IMR-90 (cell line): ENCODE measurements at regions not wholly inside any gene's neighbourhood (a gene's known extent, or its start where the extent isn't known, plus 50 kb on each side); places are given as distances from the start of the nearest gene placed in this dataset.

ENCODE experiments used
- ATAC-seq: fragments of 200-7000 bp; cut with Tn5 transposase; 2 replicates; pipeline ENCODE4 v1.9.1; 2020; ENCODE audit warnings: low read depth, mild to moderate bottlenecking, moderate library complexity
- BruUV-seq: library from RNA; stranded (reverse); fragments of 400-500 nt; replicated peaks from 2 replicates; lab custom pipeline; 2021; lab: Mats Ljungman, UMichigan
- CTCF ChIA-PET: fragments of 300-600 bp; formaldehyde crosslinking; extraction: SDS; loops from one replicate; lab custom pipeline; 2021; ENCODE audit warnings: antibody characterized with exemption; lab: Yijun Ruan, JAX
- POLR2A ChIA-PET: fragments of 300-600 bp; sonication (Branson Sonifier 250); formaldehyde crosslinking; loops from one replicate; lab custom pipeline; 2022; ENCODE audit warnings: antibody characterized with exemption; ENCODE audit not compliant: unreplicated experiment; lab: Charles Lee
- DNase-seq: peaks from one replicate; pipeline ENCODE4 v3.0.0; 2013
- H2AFZ ChIP-seq: replicated peaks from 2 replicates; pipeline ENCODE3; 2013; ENCODE audit warnings: low read length, mild to moderate bottlenecking; ENCODE audit not compliant: poor library complexity
- H2AK5ac ChIP-seq: 2 replicates; pipeline ENCODE4 v1.6.1; 2013; ENCODE audit warnings: low read depth, low read length, inconsistent platforms
- H2AK9ac ChIP-seq: replicated peaks from 2 replicates; pipeline ENCODE3; 2013; ENCODE audit warnings: mild to moderate bottlenecking, low read depth, low read length, moderate library complexity; ENCODE audit not compliant: poor library complexity
- H2BK120ac ChIP-seq: 2 replicates; pipeline ENCODE4 v1.6.1; 2013; ENCODE audit warnings: low read depth, low read length, inconsistent platforms
- H2BK15ac ChIP-seq: 3 replicates; pipeline ENCODE4 v1.6.1; 2013; ENCODE audit warnings: low read depth, low read length, inconsistent platforms
- H2BK20ac ChIP-seq: 2 replicates; pipeline ENCODE4 v1.6.1; 2013; ENCODE audit warnings: low read depth, mild to moderate bottlenecking, inconsistent platforms, low read length, moderate library complexity
- H2BK5ac ChIP-seq: 2 replicates; pipeline ENCODE4 v1.6.1; 2013; ENCODE audit warnings: mild to moderate bottlenecking, low read depth, low read length, inconsistent platforms; ENCODE audit not compliant: poor library complexity, severe bottlenecking
- H3K14ac ChIP-seq: replicated peaks from 2 replicates; pipeline ENCODE4 v1.6.1; 2013; ENCODE audit warnings: low read depth, low read length, inconsistent platforms
- H3K18ac ChIP-seq: 2 replicates; pipeline ENCODE4 v1.6.1; 2013; ENCODE audit warnings: low read depth, low read length, control low read depth
- H3K23ac ChIP-seq: 2 replicates; pipeline ENCODE4 v1.6.1; 2013; ENCODE audit warnings: low read depth, low read length, inconsistent platforms
- H3K27ac ChIP-seq: 2 replicates; pipeline ENCODE4 v1.5.1; 2013; ENCODE audit warnings: mild to moderate bottlenecking, control low read depth, low read length; ENCODE audit not compliant: insufficient read depth
- H3K27me3 ChIP-seq: 2 replicates; pipeline ENCODE4 v1.6.1; 2013; ENCODE audit warnings: low read length; ENCODE audit not compliant: control insufficient read depth, insufficient read depth
- H3K36me3 ChIP-seq: 2 replicates; pipeline ENCODE4 v1.6.1; 2013; ENCODE audit warnings: low read length, mixed read lengths; ENCODE audit not compliant: control insufficient read depth, insufficient read depth
- H3K4ac ChIP-seq: 2 replicates; pipeline ENCODE4 v1.6.1; 2013; ENCODE audit warnings: low read depth, low read length, inconsistent platforms
- H3K4me1 ChIP-seq: 2 replicates; pipeline ENCODE4 v1.6.1; 2013; ENCODE audit warnings: low read length, mixed read lengths; ENCODE audit not compliant: control insufficient read depth, insufficient read depth
- H3K4me2 ChIP-seq: 2 replicates; pipeline ENCODE4 v1.6.1; 2013; ENCODE audit warnings: low read depth, mild to moderate bottlenecking, control low read depth, low read length, moderate library complexity
- H3K4me3 ChIP-seq: 2 replicates; pipeline ENCODE4 v1.5.1; 2013; ENCODE audit warnings: low read depth, mild to moderate bottlenecking, control low read depth, low read length, moderate library complexity; ENCODE audit not compliant: insufficient read depth
- H3K56ac ChIP-seq: 2 replicates; pipeline ENCODE4 v1.6.1; 2013; ENCODE audit warnings: low read length, inconsistent platforms; ENCODE audit not compliant: insufficient read depth; ENCODE audit errors: extremely low read depth
- H3K79me1 ChIP-seq, 2 experiments: 2 replicates each; pipeline ENCODE4 v1.6.1; 2013; ENCODE audit warnings: low read length in 2 of 2, inconsistent platforms in 1 of 2, low read depth in 1 of 2
- H3K9ac ChIP-seq: 2 replicates; pipeline ENCODE4 v1.6.1; 2013; ENCODE audit warnings: low read depth, low read length, control low read depth
- H3K9me1 ChIP-seq: 2 replicates; pipeline ENCODE4 v1.6.1; 2013; ENCODE audit warnings: low read length, inconsistent platforms; ENCODE audit not compliant: insufficient read depth
- H3K9me3 ChIP-seq: 2 replicates; pipeline ENCODE4 v1.6.1; 2013; ENCODE audit warnings: low read length; ENCODE audit not compliant: control insufficient read depth, insufficient read depth
- H4K20me1 ChIP-seq: 2 replicates; pipeline ENCODE4 v1.6.1; 2013; ENCODE audit warnings: low read length, inconsistent platforms; ENCODE audit not compliant: insufficient read depth
- H4K5ac ChIP-seq: 2 replicates; pipeline ENCODE4 v1.6.1; 2013; ENCODE audit warnings: mild to moderate bottlenecking, low read depth, low read length, control low read depth
- H4K8ac ChIP-seq, 2 experiments: 2 replicates each; pipeline ENCODE4 v1.6.1; 2013; ENCODE audit warnings: low read depth in 2 of 2, low read length in 2 of 2, control low read depth in 1 of 2, inconsistent platforms in 1 of 2
- H4K91ac ChIP-seq: 2 replicates; pipeline ENCODE4 v1.6.1; 2013; ENCODE audit warnings: low read depth, low read length, inconsistent platforms; ENCODE audit not compliant: insufficient read depth
- CEBPB ChIP-seq: IDR thresholded peaks from 2 replicates; pipeline ENCODE4 v1.6.1; 2012; ENCODE audit warnings: low read depth, low read length, improper control_type of control experiment
- CHD1 ChIP-seq: IDR thresholded peaks from 2 replicates; pipeline ENCODE4 v1.6.1; 2012; ENCODE audit warnings: low read depth, low read length, improper control_type of control experiment
- FOS ChIP-seq: fragments of 150-350 bp; IDR thresholded peaks from 2 replicates; pipeline ENCODE4 v1.6.1; 2016; ENCODE audit warnings: low read depth, low read length
- MAFK ChIP-seq: IDR thresholded peaks from 2 replicates; pipeline ENCODE4 v1.6.1; 2012; ENCODE audit warnings: low read depth, low read length, improper control_type of control experiment
- MAZ ChIP-seq: IDR thresholded peaks from 2 replicates; pipeline ENCODE4 v1.6.1; 2012; ENCODE audit warnings: low read depth, mild to moderate bottlenecking, low read length, improper control_type of control experiment, moderate library complexity, borderline replicate concordance
- MXI1 ChIP-seq: IDR thresholded peaks from 2 replicates; pipeline ENCODE4 v1.6.1; 2012; ENCODE audit warnings: low read depth, mild to moderate bottlenecking, low read length, moderate library complexity, borderline replicate concordance
- NFE2L2 ChIP-seq: fragments of 150-350 bp; IDR thresholded peaks from 2 replicates; pipeline ENCODE4 v1.6.1; 2016; ENCODE audit warnings: low read depth, mild to moderate bottlenecking, low read length
- POLR2A ChIP-seq: IDR thresholded peaks from 2 replicates; pipeline ENCODE4 v1.6.1; 2012; ENCODE audit warnings: mild to moderate bottlenecking, low read depth, low read length
- RCOR1 ChIP-seq: IDR thresholded peaks from 2 replicates; pipeline ENCODE4 v1.6.1; 2012; ENCODE audit warnings: mild to moderate bottlenecking, low read length, improper control_type of control experiment; ENCODE audit not compliant: insufficient replicate concordance
- RFX5 ChIP-seq: IDR thresholded peaks from 2 replicates; pipeline ENCODE4 v1.8.0; 2012; ENCODE audit warnings: low read depth, mild to moderate bottlenecking, low read length, moderate library complexity
- SMC3 ChIP-seq: fragments of 150-350 bp; IDR thresholded peaks from 2 replicates; pipeline ENCODE4 v1.6.1; 2016; ENCODE audit warnings: low read depth, mild to moderate bottlenecking, antibody characterized with exemption, low read length, moderate library complexity
- USF2 ChIP-seq: fragments of 150-350 bp; IDR thresholded peaks from 2 replicates; pipeline ENCODE4 v1.6.1; 2017; ENCODE audit warnings: mild to moderate bottlenecking, antibody characterized with exemption, low read length, low read depth
- WGBS, 2 experiments: methylation state at CpG; one replicate each; pipeline versions ENCODE4 v1.1.5 to v1.1.7; 2013; ENCODE audit warnings: missing lambda C conversion rate in 2 of 2; ENCODE audit not compliant: insufficient read length in 1 of 2; ENCODE audit errors: extremely low coverage in 2 of 2; 5-methylcytosine and 5-hydroxymethylcytosine counted together
- dilution Hi-C: fragments of 300-500 bp; cut with HindIII; formaldehyde crosslinking; loops from one replicate; pipeline ENCODE4 v1.14.3; 2018; ENCODE audit warnings: low sequenced_read_pairs; ENCODE audit not compliant: unreplicated experiment
- in situ Hi-C: fragments of 300-500 bp; cut with MboI; formaldehyde crosslinking; loops from 3 replicates; pipeline ENCODE4 v1.14.3; 2019; ENCODE audit warnings: low sequenced_read_pairs, inconsistent platforms, mixed read lengths
- intact Hi-C: fragments of 100-400 bp; cut with micrococcal nuclease; formaldehyde crosslinking; loops from 2 replicates; pipeline ENCODE4 v1.10.0; 2022
- TF ChIP-seq, protein P1 (sequence below): conservative IDR thresholded peaks from 2 replicates; pipeline ENCODE4 v1.5.1; 2012; ENCODE audit warnings: mild to moderate bottlenecking, low read depth, low read length, improper control_type of control experiment

GRCh38 chr3:94310341-94311135 lies 247.7 kb downstream of the NSUN3 start:
- CTCF ChIA-PET: no interaction called here
- no peak for TF ChIP-seq MXI1
- TF ChIP-seq RCOR1: no peak
- no peak for TF ChIP-seq RFX5
- TF ChIP-seq SMC3: no peak
- TF ChIP-seq, protein P1, sequence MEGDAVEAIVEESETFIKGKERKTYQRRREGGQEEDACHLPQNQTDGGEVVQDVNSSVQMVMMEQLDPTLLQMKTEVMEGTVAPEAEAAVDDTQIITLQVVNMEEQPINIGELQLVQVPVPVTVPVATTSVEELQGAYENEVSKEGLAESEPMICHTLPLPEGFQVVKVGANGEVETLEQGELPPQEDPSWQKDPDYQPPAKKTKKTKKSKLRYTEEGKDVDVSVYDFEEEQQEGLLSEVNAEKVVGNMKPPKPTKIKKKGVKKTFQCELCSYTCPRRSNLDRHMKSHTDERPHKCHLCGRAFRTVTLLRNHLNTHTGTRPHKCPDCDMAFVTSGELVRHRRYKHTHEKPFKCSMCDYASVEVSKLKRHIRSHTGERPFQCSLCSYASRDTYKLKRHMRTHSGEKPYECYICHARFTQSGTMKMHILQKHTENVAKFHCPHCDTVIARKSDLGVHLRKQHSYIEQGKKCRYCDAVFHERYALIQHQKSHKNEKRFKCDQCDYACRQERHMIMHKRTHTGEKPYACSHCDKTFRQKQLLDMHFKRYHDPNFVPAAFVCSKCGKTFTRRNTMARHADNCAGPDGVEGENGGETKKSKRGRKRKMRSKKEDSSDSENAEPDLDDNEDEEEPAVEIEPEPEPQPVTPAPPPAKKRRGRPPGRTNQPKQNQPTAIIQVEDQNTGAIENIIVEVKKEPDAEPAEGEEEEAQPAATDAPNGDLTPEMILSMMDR: no peak
- TF ChIP-seq FOS: no peak
- TF ChIP-seq POLR2A: no peak
- TF ChIP-seq CEBPB: no peak
- no peak for TF ChIP-seq NFE2L2
- TF ChIP-seq MAZ: no peak
- TF ChIP-seq USF2: no peak
- no peak for TF ChIP-seq MAFK
- no peak for TF ChIP-seq CHD1
- Histone ChIP-seq H3K4me3 (no peak overlapping the region), H3K14ac (no peak overlapping the region), H3K56ac (no peak overlapping the region), H2BK20ac (no peak overlapping the region), H4K5ac (no peak overlapping the region), H3K9ac (no peak overlapping the region), H3K18ac (no peak overlapping the region), H2AFZ (no peak overlapping the region), H3K4me2 (no peak overlapping the region), H3K36me3 (no peaks in the 10 kb centered on the region), H3K4me1 (no peaks in the 10 kb centered on the region), H3K4ac (no peak overlapping the region), H4K20me1 (no peaks in the 10 kb centered on the region), H3K9me1 (no peaks in the 10 kb centered on the region), H3K27ac (no peak overlapping the region), H3K23ac (no peak overlapping the region), H2BK15ac (no peak overlapping the region), H4K91ac (no peak overlapping the region), H2BK120ac (no peak overlapping the region), H3K79me1 (no peaks in the 10 kb centered on the region), H2BK5ac (no peak overlapping the region), H2AK9ac (no peak overlapping the region), H2AK5ac (no peak overlapping the region), H3K27me3 (no peaks in the 10 kb centered on the region; the same call in 1 of the 2 replicates), H4K8ac (no peak overlapping the region), H3K9me3 (no peaks in the 10 kb centered on the region)
- BruUV-seq: no TSS peak
- 60% methylated on average over 1 of the region's 5 CpGs; no CpG with 5 or more reads in 1 of the 2 experiments for WGBS, 2 experiments
- ATAC-seq (no peak), DNase-seq (no peak)
- intact Hi-C loops: no loop called here
- dilution Hi-C loops: no loop called here
- in situ Hi-C loops: no loop called here
- POLR2A ChIA-PET: no interaction called here
